ENCODE measurements at regions not wholly inside any gene's neighbourhood (a gene's known extent, or its start where the extent isn't known, plus 50 kb on each side); places are given as distances from the start of the nearest gene placed in this dataset.

GRCh38 chr10:91335147-91335546 lies 75.0 kb upstream of the HECTD2 start:
- Histone ChIP-seq H2AFZ (ENCODE audit: low read length) (no peak overlapping the region), H3K9ac (ENCODE audit: insufficient read depth, low read depth, low read length) (no peak overlapping the region), H4K20me1 (ENCODE audit: insufficient read depth, low read length) (no peaks in the 10 kb centered on the region), H3K4me1 (ENCODE audit: insufficient read depth, low read length) (no peaks in the 10 kb centered on the region), H3K27me3 (ENCODE audit: control insufficient read depth in 1 of 2, insufficient read depth in 2 of 2, low read length in 2 of 2) (no peaks in the 10 kb centered on the region), H3K4me2 (ENCODE audit: low read depth, low read length) (no peak overlapping the region), H3K4me3 (replicated peaks in 1 of 3; ENCODE audit: insufficient read depth in 1 of 3, low read depth in 2 of 3, low read length in 3 of 3) (no peak overlapping the region), H3K36me3 (replicated peaks in 1 of 2; ENCODE audit: control insufficient read depth in 1 of 2, insufficient read depth in 2 of 2, low read length in 2 of 2) (no peaks in the 10 kb centered on the region), H3K9me3 (ENCODE audit: low read length) (no peaks in the 10 kb centered on the region), H3K27ac (ENCODE audit: extremely low read length, insufficient read depth, low read length) (no peak overlapping the region), H3K79me2 (ENCODE audit: insufficient read depth, low read length) (no peaks in the 10 kb centered on the region)
- ChIA-PET CTCF (ENCODE audit: low intra/inter-chr PET ratio, low total read pairs) (no interaction called here), POLR2A (no interaction called here)
- peak; percentile 33 for TF ChIP-seq STAG1 (CRISPR knock-in tag; IDR thresholded peaks at IDR 0.05)
- TF ChIP-seq, protein P1, sequence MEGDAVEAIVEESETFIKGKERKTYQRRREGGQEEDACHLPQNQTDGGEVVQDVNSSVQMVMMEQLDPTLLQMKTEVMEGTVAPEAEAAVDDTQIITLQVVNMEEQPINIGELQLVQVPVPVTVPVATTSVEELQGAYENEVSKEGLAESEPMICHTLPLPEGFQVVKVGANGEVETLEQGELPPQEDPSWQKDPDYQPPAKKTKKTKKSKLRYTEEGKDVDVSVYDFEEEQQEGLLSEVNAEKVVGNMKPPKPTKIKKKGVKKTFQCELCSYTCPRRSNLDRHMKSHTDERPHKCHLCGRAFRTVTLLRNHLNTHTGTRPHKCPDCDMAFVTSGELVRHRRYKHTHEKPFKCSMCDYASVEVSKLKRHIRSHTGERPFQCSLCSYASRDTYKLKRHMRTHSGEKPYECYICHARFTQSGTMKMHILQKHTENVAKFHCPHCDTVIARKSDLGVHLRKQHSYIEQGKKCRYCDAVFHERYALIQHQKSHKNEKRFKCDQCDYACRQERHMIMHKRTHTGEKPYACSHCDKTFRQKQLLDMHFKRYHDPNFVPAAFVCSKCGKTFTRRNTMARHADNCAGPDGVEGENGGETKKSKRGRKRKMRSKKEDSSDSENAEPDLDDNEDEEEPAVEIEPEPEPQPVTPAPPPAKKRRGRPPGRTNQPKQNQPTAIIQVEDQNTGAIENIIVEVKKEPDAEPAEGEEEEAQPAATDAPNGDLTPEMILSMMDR (CRISPR knock-in tag; IDR thresholded peaks at IDR 0.05), result peak; percentile 26; the same call in 1 of the 2 replicates
- TF ChIP-seq ZSCAN29 (CRISPR knock-in tag; conservative IDR thresholded peaks at IDR 0.05), result no peak
- no TSS peak for BruUV-seq (replicated peaks)
- FAIRE-seq (no peak), DNase-seq (ENCODE audit: low spot score) (no peak), ATAC-seq (no peak)
- intact Hi-C loops (cut with micrococcal nuclease; ENCODE audit: unreplicated experiment), result no loop called here
- in situ Hi-C loops (cut with HindIII; ENCODE audit: extremely low pct_ligation_motif_present, low pct_unique_long_range_greater_than_20kb), result no loop called here
- WGBS (ENCODE audit: low lambda C conversion rate), result 0% methylated on average over 3 of the region's 3 CpGs

DNA sequence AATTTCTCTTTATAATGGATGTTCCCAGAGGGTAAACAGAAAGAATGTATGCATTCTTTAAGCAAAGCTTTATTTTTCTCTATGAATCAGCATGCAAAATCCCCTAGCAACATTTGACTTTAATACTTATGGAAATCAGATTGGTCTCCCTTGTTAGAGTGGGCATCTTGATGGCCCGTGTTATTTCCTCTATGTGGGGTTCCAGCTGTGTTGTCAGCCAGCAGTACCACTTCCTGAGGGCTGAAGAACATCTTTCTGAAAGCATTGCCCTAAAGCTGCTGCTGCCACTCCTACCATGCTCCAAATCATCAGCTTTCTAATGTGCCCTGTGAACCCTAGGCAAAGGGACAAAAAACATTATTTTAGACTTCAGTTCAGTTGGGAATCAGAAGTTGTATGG lies 70.4 kb upstream of the HECTD2 start:
- DNase-seq (ENCODE audit: low spot score), result no peak
- Histone ChIP-seq H3K4me2 (ENCODE audit: low read depth, low read length) (no peak overlapping the region), H3K4me3 (replicated peaks in 1 of 3; ENCODE audit: insufficient read depth in 1 of 3, low read depth in 2 of 3, low read length in 3 of 3) (no peak overlapping the region), H3K9ac (ENCODE audit: insufficient read depth, low read depth, low read length) (no peak overlapping the region), H3K79me2 (ENCODE audit: insufficient read depth, low read length) (no peaks in the 10 kb centered on the region), H3K27ac (ENCODE audit: extremely low read length, insufficient read depth, low read length) (no peak overlapping the region), H3K4me1 (ENCODE audit: insufficient read depth, low read length) (no peaks in the 10 kb centered on the region), H3K9me3 (ENCODE audit: low read length) (no peaks in the 10 kb centered on the region), H4K20me1 (ENCODE audit: insufficient read depth, low read length) (no peaks in the 10 kb centered on the region), H2AFZ (ENCODE audit: low read length) (no peak overlapping the region), H3K27me3 (ENCODE audit: control insufficient read depth in 1 of 2, insufficient read depth in 2 of 2, low read length in 2 of 2) (peaks cover 0 to 2% of the 10 kb centered on the region in 2 experiments; a peak in 1 of 5 replicates), H3K36me3 (replicated peaks in 1 of 2; ENCODE audit: control insufficient read depth in 1 of 2, insufficient read depth in 2 of 2, low read length in 2 of 2) (no peaks in the 10 kb centered on the region)
- CTCF ChIA-PET (ENCODE audit: low intra/inter-chr PET ratio, low total read pairs), result no interaction called here
- FAIRE-seq, result no peak
- TF ChIP-seq ZFP36L1 (CRISPR knock-in tag; IDR thresholded peaks at IDR 0.05) (no peak), RFXAP (CRISPR knock-in tag; IDR thresholded peaks at IDR 0.05; ENCODE audit: borderline replicate concordance) (no peak), ZNF260 (CRISPR knock-in tag; IDR thresholded peaks at IDR 0.05; ENCODE audit: borderline replicate concordance, low read depth) (no peak), ZSCAN21 (CRISPR knock-in tag; IDR thresholded peaks at IDR 0.05; ENCODE audit: borderline replicate concordance) (no peak), SP2 (CRISPR knock-in tag; IDR thresholded peaks at IDR 0.05) (no peak), ZBTB37 (CRISPR knock-in tag; IDR thresholded peaks at IDR 0.05) (no peak), ZNF205 (CRISPR knock-in tag; IDR thresholded peaks at IDR 0.05) (no peak), EZH2 (conservative IDR thresholded peaks at IDR 0.05; ENCODE audit: low read depth, low read length) (no peak), JDP2 (CRISPR knock-in tag; IDR thresholded peaks at IDR 0.05; ENCODE audit: borderline replicate concordance) (no peak), ATAD3A (CRISPR knock-in tag; IDR thresholded peaks at IDR 0.05) (no peak), NRL (CRISPR knock-in tag; IDR thresholded peaks at IDR 0.05; ENCODE audit: borderline replicate concordance) (no peak), IRF1 (CRISPR knock-in tag; IDR thresholded peaks at IDR 0.05; ENCODE audit: low read depth) (no peak), KAT7 (CRISPR knock-in tag; IDR thresholded peaks at IDR 0.05; ENCODE audit: borderline replicate concordance) (no peak), ZNF567 (CRISPR knock-in tag; IDR thresholded peaks at IDR 0.05; ENCODE audit: borderline replicate concordance) (no peak)
- 0% methylated on average over 1 of the region's 1 CpG for WGBS (ENCODE audit: low lambda C conversion rate)
- intact Hi-C loops (cut with micrococcal nuclease; ENCODE audit: unreplicated experiment) (no loop called here), in situ Hi-C loops (cut with HindIII; ENCODE audit: extremely low pct_ligation_motif_present, low pct_unique_long_range_greater_than_20kb) (no loop called here)
- POLR2A ChIA-PET, result no interaction called here
- ATAC-seq, result no peak
- no TSS peak for BruUV-seq (replicated peaks)

Data from HepG2 (cell line).